ENCODE measurements at regions not wholly inside any gene's neighbourhood (a gene's known extent, or its start where the extent isn't known, plus 50 kb on each side); places are given as distances from the start of the nearest gene placed in this dataset.
"Not testable (repeated sequence)": the region's sequence is repeated elsewhere in the genome, so short reads cannot be mapped to it uniquely, and the experiment has no call there.

DNA sequence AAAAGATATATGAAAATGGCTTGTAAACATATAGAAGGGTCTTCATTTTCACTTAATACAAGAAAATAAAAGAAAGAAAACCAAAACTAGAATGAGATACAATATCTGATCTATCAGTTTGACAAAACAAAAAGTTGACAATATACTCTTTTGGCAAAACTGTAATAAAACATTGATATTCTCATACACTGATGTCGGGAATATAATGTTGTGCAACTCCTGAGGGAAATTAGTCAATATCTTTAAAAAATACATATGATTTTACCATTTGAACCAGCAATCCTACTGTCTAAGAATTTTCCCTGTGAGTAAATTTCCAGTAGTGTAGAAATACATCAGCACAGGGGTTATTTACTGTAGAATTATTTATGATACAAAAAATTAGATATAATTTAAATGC, 336.1 kb upstream of the FSIP2 start:
- H3K4me3 Mint-ChIP-seq: no peak overlapping the region
- peaks cover 10% of the 10 kb centered on the region for H3K9me3 Mint-ChIP-seq
- H3K27ac Mint-ChIP-seq: no peak overlapping the region
- DNase-seq: no peak
- no peaks in the 10 kb centered on the region for H3K4me1 Mint-ChIP-seq (ENCODE audit: low read depth)
- TF ChIP-seq, protein P1, sequence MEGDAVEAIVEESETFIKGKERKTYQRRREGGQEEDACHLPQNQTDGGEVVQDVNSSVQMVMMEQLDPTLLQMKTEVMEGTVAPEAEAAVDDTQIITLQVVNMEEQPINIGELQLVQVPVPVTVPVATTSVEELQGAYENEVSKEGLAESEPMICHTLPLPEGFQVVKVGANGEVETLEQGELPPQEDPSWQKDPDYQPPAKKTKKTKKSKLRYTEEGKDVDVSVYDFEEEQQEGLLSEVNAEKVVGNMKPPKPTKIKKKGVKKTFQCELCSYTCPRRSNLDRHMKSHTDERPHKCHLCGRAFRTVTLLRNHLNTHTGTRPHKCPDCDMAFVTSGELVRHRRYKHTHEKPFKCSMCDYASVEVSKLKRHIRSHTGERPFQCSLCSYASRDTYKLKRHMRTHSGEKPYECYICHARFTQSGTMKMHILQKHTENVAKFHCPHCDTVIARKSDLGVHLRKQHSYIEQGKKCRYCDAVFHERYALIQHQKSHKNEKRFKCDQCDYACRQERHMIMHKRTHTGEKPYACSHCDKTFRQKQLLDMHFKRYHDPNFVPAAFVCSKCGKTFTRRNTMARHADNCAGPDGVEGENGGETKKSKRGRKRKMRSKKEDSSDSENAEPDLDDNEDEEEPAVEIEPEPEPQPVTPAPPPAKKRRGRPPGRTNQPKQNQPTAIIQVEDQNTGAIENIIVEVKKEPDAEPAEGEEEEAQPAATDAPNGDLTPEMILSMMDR (IDR thresholded peaks at IDR 0.05): no peak
- no peaks in the 10 kb centered on the region for H3K27me3 Mint-ChIP-seq (ENCODE audit: insufficient read depth)
- no peaks in the 10 kb centered on the region; the same call in 1 of the 2 replicates for H3K36me3 Mint-ChIP-seq (ENCODE audit: low read depth)

DNA sequence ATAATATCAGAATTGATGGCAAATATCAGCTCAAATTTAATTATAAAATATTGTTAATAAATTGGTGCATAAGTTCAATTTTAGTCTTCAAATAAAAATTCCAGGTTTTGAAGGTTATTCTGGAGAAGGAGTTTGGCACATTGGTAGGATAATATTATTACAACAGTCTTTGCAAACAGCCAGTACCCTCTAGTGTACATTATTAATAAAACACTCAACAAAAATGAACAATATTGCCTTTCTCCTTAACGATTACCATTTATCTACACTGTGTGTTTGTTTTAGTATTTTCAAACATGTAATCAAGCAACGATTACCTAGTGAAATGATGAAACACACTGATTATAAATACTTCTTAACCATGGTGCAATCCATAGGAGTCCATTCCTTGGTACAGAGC, 334.0 kb upstream of the FSIP2 start:
- TF ChIP-seq, protein P1 (IDR thresholded peaks at IDR 0.05): no peak
- H3K9me3 Mint-ChIP-seq: peaks cover 5% of the 10 kb centered on the region
- DNase-seq: no peak
- no peaks in the 10 kb centered on the region for H3K27me3 Mint-ChIP-seq (ENCODE audit: insufficient read depth)
- no peak overlapping the region for H3K4me3 Mint-ChIP-seq
- no peak overlapping the region for H3K27ac Mint-ChIP-seq
- no peaks in the 10 kb centered on the region; the same call in 1 of the 2 replicates for H3K36me3 Mint-ChIP-seq (ENCODE audit: low read depth)
- no peaks in the 10 kb centered on the region for H3K4me1 Mint-ChIP-seq (ENCODE audit: low read depth)

DNA sequence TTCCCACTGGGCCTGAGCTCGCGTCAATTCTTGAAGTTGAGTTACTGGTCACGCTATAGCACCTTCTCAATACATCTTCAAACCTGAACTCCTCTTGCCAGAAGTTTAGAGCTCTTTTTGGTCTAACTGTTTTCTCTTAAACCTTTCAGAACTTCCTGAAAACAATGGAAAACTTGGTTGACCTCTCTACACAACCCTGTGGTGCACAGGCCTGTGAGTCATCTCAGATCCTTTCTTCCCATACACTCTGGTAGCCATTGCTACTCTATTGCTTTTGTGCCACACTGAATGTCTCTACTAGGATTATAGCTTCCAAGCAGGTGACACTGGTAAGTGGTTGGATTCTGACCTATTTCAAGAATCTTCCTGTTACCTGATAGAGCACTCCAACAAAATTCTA, 321.5 kb upstream of the FSIP2 start:
- no peak for DNase-seq
- TF ChIP-seq, protein P1 (IDR thresholded peaks at IDR 0.05): no peak
- Mint-ChIP-seq H3K36me3 (ENCODE audit: low read depth) (no peaks in the 10 kb centered on the region), H3K27ac (no peak overlapping the region), H3K4me1 (ENCODE audit: low read depth) (no peaks in the 10 kb centered on the region), H3K4me3 (no peak overlapping the region), H3K27me3 (ENCODE audit: insufficient read depth) (no peaks in the 10 kb centered on the region), H3K9me3 (peaks cover 21% of the 10 kb centered on the region)

DNA sequence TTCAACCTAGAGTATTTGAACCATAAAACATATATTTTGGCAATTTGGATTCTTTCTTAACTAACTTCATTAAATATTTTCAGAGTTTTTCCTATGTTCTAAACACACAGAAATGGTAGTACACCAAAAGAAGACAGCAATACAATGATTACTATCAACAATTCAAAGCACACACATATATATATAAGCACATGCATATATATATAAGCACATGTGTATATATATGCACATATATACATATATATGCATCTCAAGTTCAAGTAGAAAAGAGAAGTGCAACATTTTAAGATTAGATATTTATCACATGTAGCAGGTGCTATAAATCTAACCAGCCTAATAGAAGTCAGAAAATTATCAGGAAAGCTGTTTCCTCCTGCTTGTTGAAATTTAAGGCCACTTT, 320.9 kb upstream of the FSIP2 start:
- no peak overlapping the region for H3K4me3 Mint-ChIP-seq
- no peak for DNase-seq
- no peaks in the 10 kb centered on the region for H3K4me1 Mint-ChIP-seq (ENCODE audit: low read depth)
- H3K27ac Mint-ChIP-seq: no peak overlapping the region
- TF ChIP-seq, protein P1 (IDR thresholded peaks at IDR 0.05): no peak
- H3K36me3 Mint-ChIP-seq (ENCODE audit: low read depth): no peaks in the 10 kb centered on the region
- no peaks in the 10 kb centered on the region for H3K27me3 Mint-ChIP-seq (ENCODE audit: insufficient read depth)
- H3K9me3 Mint-ChIP-seq: peaks cover 21% of the 10 kb centered on the region

DNA sequence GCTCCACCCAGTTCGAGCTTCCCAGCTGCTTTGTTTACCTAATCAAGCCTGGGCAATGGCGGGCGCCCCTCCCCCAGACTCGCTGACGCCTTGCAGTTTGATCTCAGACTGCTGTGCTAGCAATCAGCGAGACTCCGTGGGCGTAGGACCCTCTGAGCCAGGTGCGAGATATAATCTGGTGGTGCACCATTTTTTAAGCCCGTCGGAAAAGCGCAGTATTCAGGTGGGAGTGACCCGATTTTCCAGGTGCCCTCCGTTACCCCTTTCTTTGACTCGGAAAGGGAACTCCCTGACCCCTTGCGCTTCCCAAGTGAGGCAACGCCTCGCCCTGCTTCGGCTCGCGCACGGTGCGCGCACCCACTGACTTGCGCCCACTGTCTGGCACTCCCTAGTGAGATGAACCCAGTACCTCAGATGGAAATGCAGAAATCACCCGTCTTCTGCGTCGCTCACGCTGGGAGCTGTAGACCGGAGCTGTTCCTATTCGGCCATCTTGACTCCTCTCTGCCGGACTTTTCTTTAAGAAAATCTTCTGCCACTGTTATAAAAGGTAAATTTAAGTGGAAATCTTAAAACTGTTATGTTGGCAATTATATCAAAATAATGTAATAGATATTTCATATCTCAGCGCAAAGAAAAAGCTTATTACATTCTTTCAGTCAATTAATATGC, 313.5 kb upstream of the FSIP2 start:
- H3K27ac Mint-ChIP-seq; H3K4me3 Mint-ChIP-seq; H3K36me3 Mint-ChIP-seq (ENCODE audit: low read depth); H3K4me1 Mint-ChIP-seq (ENCODE audit: low read depth); H3K9me3 Mint-ChIP-seq; DNase-seq; H3K27me3 Mint-ChIP-seq (ENCODE audit: insufficient read depth): not testable (repeated sequence)

DNA sequence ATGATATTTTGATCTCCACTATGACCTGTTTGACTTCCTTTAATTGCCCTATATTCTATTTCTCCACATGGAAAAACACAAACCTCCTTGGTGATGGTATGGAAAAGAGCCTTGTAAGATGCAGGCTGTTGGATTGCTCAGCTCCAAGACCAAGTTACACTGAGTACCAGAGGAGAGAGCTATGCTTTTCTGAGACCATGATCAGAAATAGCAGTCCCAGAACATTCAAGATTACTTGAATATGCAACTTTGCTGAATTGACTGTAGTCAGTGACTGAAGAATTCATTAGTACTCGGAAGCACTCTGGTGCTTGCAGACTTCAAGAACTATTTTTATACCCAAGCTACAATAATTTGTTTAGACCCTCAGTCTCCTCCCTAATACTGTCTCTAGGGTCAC, 310.6 kb upstream of the FSIP2 start:
- no peaks in the 10 kb centered on the region for H3K36me3 Mint-ChIP-seq (ENCODE audit: low read depth)
- peaks cover 7% of the 10 kb centered on the region for H3K9me3 Mint-ChIP-seq
- no peak for DNase-seq
- no peaks in the 10 kb centered on the region for H3K27me3 Mint-ChIP-seq (ENCODE audit: insufficient read depth)
- TF ChIP-seq, protein P1 (IDR thresholded peaks at IDR 0.05): no peak
- H3K4me3 Mint-ChIP-seq: no peak overlapping the region
- no peak overlapping the region for H3K27ac Mint-ChIP-seq
- H3K4me1 Mint-ChIP-seq (ENCODE audit: low read depth): no peaks in the 10 kb centered on the region

Measured in HFFc6 (cell line).